GM20431 (cell line): ENCODE measurements at regions not wholly inside any gene's neighbourhood (a gene's known extent, or its start where the extent isn't known, plus 50 kb on each side); places are given as distances from the start of the nearest gene placed in this dataset.
"Not testable (repeated sequence)": the region's sequence is repeated elsewhere in the genome, so short reads cannot be mapped to it uniquely, and the experiment has no call there.

Experiments
- in situ Hi-C: fragments of 300-500 bp; cut with MseI, MboI; formaldehyde crosslinking; loops from one replicate; pipeline ENCODE4 v1.15.0; 2020; ENCODE audit warnings: low sequenced_read_pairs; ENCODE audit not compliant: unreplicated experiment

DNA sequence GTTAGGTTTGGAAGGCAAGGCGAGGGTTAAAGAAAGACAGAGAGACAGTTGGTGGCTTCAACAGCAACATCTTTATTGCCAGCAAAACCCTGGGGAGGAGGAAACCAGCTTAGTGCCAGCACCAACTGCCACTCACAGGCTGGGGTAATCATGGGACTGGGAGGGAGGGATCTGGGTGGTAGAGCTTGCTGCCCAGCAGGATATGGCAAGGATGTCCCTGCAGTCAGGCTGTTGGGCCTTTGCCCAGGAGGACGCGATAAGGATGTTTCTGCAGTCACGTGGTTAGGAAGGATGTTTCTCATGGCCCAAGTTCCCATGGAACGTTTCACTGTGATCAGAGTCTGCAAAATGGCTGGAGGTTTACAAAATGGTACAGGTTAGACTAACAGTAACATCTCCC, 233.5 kb downstream of the POTED start:
- in situ Hi-C loops, result not testable (repeated sequence)

GRCh38 chr21:13827666-13828065, 218.1 kb downstream of the POTED start:
- in situ Hi-C loops, result not testable (repeated sequence)

DNA sequence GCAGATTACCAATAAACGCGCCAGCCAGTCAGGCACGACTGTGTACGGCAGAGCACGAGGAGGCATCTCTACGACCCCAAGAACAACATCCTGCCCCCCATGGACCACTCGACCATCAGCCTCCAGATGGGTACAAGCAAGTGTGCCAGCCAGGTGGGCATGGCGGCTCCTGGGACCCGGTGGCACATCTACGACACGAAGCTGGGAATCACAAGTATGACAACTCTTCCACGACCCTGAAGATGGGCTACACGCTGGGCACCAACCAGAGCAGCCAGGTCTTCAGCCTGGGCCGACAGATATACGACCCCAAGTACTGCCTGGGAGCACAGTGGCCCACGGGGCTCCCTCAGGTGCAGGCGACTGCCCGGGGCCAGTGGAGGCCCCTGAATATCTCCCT, 217.6 kb downstream of the POTED start:
- in situ Hi-C loops, result no loop called here

DNA sequence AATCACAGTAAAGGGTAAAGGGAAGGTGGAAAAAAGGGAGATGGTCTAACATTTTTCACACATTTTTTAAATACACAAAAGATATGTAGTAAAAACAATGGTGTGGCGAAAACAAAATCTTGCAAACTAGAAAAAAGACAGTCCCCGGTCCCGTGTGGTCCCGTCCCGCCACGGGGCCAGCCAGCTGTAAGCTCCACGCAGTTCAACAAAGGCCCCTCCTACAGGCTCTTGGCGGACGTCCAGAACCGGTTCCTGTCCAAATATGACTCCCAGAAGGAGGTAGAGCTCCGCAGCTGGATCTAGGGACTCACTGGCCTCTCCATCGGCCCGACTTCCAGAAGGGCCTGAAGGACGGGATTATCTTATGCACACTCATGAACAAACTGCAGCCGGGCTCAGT, 216.9 kb downstream of the POTED start:
- in situ Hi-C loops, result not testable (repeated sequence)

DNA sequence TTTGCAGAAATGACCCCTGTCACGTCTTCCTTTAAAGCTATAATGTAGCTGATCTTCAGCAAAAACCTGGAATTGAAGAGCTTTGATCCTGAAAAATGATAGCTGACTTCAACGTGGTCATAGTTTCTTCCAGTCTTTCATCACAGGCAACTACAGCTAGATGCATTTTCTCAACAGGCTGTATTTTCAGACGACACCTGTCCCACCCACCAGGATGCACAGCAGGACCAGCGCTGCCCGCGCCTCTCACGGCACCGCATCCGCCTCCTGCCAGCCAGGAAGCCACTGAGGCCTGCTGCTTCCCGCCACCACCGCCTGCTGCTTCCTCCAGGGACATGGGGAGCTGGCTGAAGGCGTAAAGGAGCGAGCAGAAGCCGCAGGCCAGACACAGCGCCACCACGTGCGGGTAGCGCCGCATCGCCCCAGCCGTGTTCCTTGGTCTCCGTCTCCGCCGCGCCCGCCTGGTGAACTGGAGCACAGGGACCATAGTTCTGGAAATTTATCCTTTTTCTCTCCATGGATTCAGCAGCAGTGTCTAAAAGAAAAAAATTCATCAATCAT, 215.7 kb downstream of the POTED start:
- in situ Hi-C loops, result not testable (repeated sequence)

- in situ Hi-C loops, result not testable (repeated sequence)
Observed at GRCh38 chr21:13820286-13820685, 210.7 kb downstream of the POTED start.

GRCh38 chr21:13812191-13812590, 202.6 kb downstream of the POTED start:
- in situ Hi-C loops, result not testable (repeated sequence)

DNA sequence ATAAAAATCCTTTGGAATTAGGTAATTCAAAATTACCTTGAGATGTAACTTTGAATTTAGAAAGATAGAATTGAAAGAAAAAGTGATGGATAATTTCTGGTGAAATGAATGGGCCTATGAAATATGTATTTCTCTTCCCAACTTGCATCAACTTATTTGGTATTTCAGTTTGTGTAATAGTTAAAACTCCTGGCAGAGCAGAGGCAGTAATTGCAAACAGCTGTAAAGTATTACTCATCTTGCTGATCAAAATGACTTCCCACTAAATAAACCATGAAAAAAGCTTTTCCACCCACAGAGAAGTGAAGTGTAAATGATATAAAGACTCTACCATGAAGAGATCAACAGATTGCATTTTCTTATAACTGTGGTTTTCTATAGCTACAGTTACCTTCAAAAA, 201.0 kb downstream of the POTED start:
- in situ Hi-C loops, result not testable (repeated sequence)

GRCh38 chr21:13806444-13806843, 196.9 kb downstream of the POTED start:
- in situ Hi-C loops, result not testable (repeated sequence)

- in situ Hi-C loops, result not testable (repeated sequence)
Observed at GRCh38 chr21:13802757-13803156, 193.2 kb downstream of the POTED start.
